ENCODE measurements at regions not wholly inside any gene's neighbourhood (a gene's known extent, or its start where the extent isn't known, plus 50 kb on each side); places are given as distances from the start of the nearest gene placed in this dataset.

DNA sequence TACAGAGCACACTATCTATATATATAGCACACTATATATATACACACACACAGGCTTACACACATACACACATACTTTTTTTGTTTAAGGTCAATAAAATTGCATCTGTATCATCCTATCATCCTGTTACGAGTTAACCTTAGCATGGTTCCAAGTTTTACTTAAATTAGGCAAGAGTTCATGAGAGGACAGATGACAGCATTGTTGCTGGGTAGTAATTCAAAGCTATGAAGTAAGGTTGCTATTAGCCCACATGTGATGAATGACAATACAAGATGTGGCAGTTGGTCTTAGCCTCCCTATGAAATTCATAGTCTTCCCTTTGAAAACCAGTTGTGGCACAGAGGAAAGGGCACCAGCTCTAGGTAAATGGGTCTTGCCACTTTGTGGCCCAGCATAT lies 438.1 kb downstream of the ACTL7B start:
- TF ChIP-seq, protein P1, sequence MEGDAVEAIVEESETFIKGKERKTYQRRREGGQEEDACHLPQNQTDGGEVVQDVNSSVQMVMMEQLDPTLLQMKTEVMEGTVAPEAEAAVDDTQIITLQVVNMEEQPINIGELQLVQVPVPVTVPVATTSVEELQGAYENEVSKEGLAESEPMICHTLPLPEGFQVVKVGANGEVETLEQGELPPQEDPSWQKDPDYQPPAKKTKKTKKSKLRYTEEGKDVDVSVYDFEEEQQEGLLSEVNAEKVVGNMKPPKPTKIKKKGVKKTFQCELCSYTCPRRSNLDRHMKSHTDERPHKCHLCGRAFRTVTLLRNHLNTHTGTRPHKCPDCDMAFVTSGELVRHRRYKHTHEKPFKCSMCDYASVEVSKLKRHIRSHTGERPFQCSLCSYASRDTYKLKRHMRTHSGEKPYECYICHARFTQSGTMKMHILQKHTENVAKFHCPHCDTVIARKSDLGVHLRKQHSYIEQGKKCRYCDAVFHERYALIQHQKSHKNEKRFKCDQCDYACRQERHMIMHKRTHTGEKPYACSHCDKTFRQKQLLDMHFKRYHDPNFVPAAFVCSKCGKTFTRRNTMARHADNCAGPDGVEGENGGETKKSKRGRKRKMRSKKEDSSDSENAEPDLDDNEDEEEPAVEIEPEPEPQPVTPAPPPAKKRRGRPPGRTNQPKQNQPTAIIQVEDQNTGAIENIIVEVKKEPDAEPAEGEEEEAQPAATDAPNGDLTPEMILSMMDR (IDR thresholded peaks at IDR 0.05; ENCODE audit: low read depth, low read length): no peak
- TF ChIP-seq POLR2A (IDR thresholded peaks at IDR 0.05; ENCODE audit: extremely low read depth, insufficient read length): no peak
